ENCODE measurements at regions not wholly inside any gene's neighbourhood (a gene's known extent, or its start where the extent isn't known, plus 50 kb on each side); places are given as distances from the start of the nearest gene placed in this dataset.

GRCh38 chr11:26194881-26195280 lies 137.0 kb upstream of the ANO3 start (continued):
- TF ChIP-seq CHD2 (IDR thresholded peaks at IDR 0.05; ENCODE audit: low read length, partially characterized antibody) (no peak), POLR2AphosphoS5 (IDR thresholded peaks at IDR 0.05; ENCODE audit: low read depth, low read length) (no peak), REST (IDR thresholded peaks at IDR 0.05; ENCODE audit: low read depth, low read length) (no peak), IRF3 (IDR thresholded peaks at IDR 0.05; ENCODE audit: low read depth, low read length) (no peak)

- Histone ChIP-seq H3K9me3 (no peaks in the 10 kb centered on the region), H3F3A (replicated peaks; ENCODE audit: insufficient read depth) (peaks cover 23% of the 10 kb centered on the region), H3K27ac (ENCODE audit: low read depth in 2 of 2, low read length in 1 of 2) (peak overlapping the region; percentile 64 to 75; a peak in 3 of 4 replicates), H3K9me2 (no peaks in the 10 kb centered on the region), H3K36me3 (replicated peaks in 1 of 2; ENCODE audit: control insufficient read depth in 1 of 2, insufficient read depth in 2 of 2, low read length in 1 of 2) (no peaks in the 10 kb centered on the region), H3K27me3 (ENCODE audit: insufficient read depth) (no peaks in the 10 kb centered on the region), H3K79me2 (ENCODE audit: insufficient read depth) (no peaks in the 10 kb centered on the region), H3K4me2 (no peak overlapping the region), H2AFZ (ENCODE audit: low read depth) (no peak overlapping the region), H3K9ac (no peak overlapping the region), H4K20me1 (ENCODE audit: insufficient read depth) (no peaks in the 10 kb centered on the region), H3K4me3 (ENCODE audit: low read depth in 2 of 2, low read length in 1 of 2) (no peak overlapping the region), H3K4me1 (ENCODE audit: control insufficient read depth in 1 of 2, insufficient read depth in 2 of 2, low read depth in 1 of 2, low read length in 1 of 2) (peaks cover 0 to 14% of the 10 kb centered on the region in 2 experiments; a peak in 1 of 4 replicates)
- no peak for DNase-seq
- ChIA-PET POLR2A (no interaction called here), CTCF (no interaction called here)
- WGBS (ENCODE audit: low lambda C conversion rate) = 90% methylated on average over 4 of the region's 4 CpGs
- no peak for TF ChIP-seq EP300 (IDR thresholded peaks at IDR 0.05; ENCODE audit: borderline replicate concordance in 1 of 2, low read depth in 1 of 2, low read length in 1 of 2)
- TF ChIP-seq FOSL2 (IDR thresholded peaks at IDR 0.05; ENCODE audit: borderline replicate concordance, low read depth) = no peak
- no peak for TF ChIP-seq SMC3 (IDR thresholded peaks at IDR 0.05; ENCODE audit: low read depth, low read length)
- no peak for TF ChIP-seq REST (IDR thresholded peaks at IDR 0.05; ENCODE audit: low read depth, low read length)
- no peak for TF ChIP-seq YY1 (IDR thresholded peaks at IDR 0.05; ENCODE audit: low read depth)
- no peak for TF ChIP-seq MEF2A (IDR thresholded peaks at IDR 0.05; ENCODE audit: borderline replicate concordance, low read depth)
- no peak for TF ChIP-seq TCF12 (IDR thresholded peaks at IDR 0.05)
- TF ChIP-seq USF1 (IDR thresholded peaks at IDR 0.05; ENCODE audit: borderline replicate concordance, low read depth) = no peak
- no peak for TF ChIP-seq CHD2 (IDR thresholded peaks at IDR 0.05; ENCODE audit: low read length, partially characterized antibody)
- no peak for TF ChIP-seq CTCF (IDR thresholded peaks at IDR 0.05)
- TF ChIP-seq POLR2AphosphoS5 (IDR thresholded peaks at IDR 0.05; ENCODE audit: low read depth, low read length) = no peak
- TF ChIP-seq TAF1 (IDR thresholded peaks at IDR 0.05; ENCODE audit: borderline replicate concordance, low read depth, low read length) = no peak
- no peak for TF ChIP-seq RXRA (IDR thresholded peaks at IDR 0.05; ENCODE audit: borderline replicate concordance, low read depth)
- TF ChIP-seq FOXM1 (IDR thresholded peaks at IDR 0.05; ENCODE audit: low read depth) = no peak
- no peak for TF ChIP-seq GATA2 (CRISPR knock-in tag; IDR thresholded peaks at IDR 0.05)
- no peak for TF ChIP-seq RFX5 (IDR thresholded peaks at IDR 0.05; ENCODE audit: low read length)
- no peak for TF ChIP-seq RAD21 (IDR thresholded peaks at IDR 0.05; ENCODE audit: low read length)
- TF ChIP-seq TEAD4 (IDR thresholded peaks at IDR 0.05; ENCODE audit: borderline replicate concordance, insufficient read depth) = no peak
Observed at GRCh38 chr11:26198532-26199096, 133.3 kb upstream of the ANO3 start.

Measured in SK-N-SH (cell line).